MM.1S (cell line): ENCODE measurements at regions not wholly inside any gene's neighbourhood (a gene's known extent, or its start where the extent isn't known, plus 50 kb on each side); places are given as distances from the start of the nearest gene placed in this dataset.

Experiments used
- EZH2 ChIP-seq: fragments of 300-600 bp; sonication (generic); optimal IDR thresholded peaks from 2 replicates; pipeline ENCODE3; 2017; ENCODE audit warnings: low read depth, mild to moderate bottlenecking, antibody characterized with exemption, low read length, mixed read lengths
- TF ChIP-seq, protein P1 (sequence below): fragments of 300-600 bp; sonication (generic); IDR thresholded peaks from 2 replicates; pipeline ENCODE4 v1.5.1; 2016; ENCODE audit warnings: antibody characterized with exemption, low read length, mixed read lengths

DNA sequence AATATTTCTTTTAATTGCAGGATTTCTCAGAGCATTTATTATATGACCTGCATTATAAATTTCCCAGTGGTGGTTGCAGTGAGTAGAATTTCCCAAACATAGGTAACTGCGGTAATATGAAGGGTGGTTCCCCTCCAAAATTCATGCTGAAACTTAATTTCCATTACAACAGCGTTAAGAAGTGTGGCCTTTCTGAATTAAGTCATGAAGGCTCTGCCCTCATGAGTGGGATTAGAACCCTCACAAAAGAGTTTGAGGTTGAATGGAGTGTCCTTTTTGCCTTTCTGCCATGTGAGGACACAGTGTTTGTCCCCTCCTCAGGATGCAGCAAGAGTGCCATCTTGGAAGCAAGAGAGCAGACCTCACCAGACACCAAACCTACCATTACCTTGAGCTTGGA is 233.6 kb downstream of the KTN1 start:
- TF ChIP-seq, protein P1, sequence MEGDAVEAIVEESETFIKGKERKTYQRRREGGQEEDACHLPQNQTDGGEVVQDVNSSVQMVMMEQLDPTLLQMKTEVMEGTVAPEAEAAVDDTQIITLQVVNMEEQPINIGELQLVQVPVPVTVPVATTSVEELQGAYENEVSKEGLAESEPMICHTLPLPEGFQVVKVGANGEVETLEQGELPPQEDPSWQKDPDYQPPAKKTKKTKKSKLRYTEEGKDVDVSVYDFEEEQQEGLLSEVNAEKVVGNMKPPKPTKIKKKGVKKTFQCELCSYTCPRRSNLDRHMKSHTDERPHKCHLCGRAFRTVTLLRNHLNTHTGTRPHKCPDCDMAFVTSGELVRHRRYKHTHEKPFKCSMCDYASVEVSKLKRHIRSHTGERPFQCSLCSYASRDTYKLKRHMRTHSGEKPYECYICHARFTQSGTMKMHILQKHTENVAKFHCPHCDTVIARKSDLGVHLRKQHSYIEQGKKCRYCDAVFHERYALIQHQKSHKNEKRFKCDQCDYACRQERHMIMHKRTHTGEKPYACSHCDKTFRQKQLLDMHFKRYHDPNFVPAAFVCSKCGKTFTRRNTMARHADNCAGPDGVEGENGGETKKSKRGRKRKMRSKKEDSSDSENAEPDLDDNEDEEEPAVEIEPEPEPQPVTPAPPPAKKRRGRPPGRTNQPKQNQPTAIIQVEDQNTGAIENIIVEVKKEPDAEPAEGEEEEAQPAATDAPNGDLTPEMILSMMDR = no peak
- no peak for TF ChIP-seq EZH2
